ENCODE measurements at regions not wholly inside any gene's neighbourhood (a gene's known extent, or its start where the extent isn't known, plus 50 kb on each side); places are given as distances from the start of the nearest gene placed in this dataset.

- no TSS peak for BruUV-seq (replicated peaks)
- H3K79me2 ChIP-seq (ENCODE audit: control insufficient read depth, insufficient read depth, low read length) = no peaks in the 10 kb centered on the region
- H3K27me3 ChIP-seq (ENCODE audit: control insufficient read depth in 2 of 2, insufficient read depth in 2 of 2, low read length in 2 of 2) = no peaks in the 10 kb centered on the region
- ChIA-PET CTCF (no interaction called here), POLR2A (no interaction called here)
- FAIRE-seq (no peak), DNase-seq (ENCODE audit: low read depth, low spot score) (no peak)
- no peak overlapping the region for H3K4me2 ChIP-seq (ENCODE audit: insufficient read depth, low read length)
- intact Hi-C loops (cut with micrococcal nuclease) (no loop called here), dilution Hi-C loops (cut with MboI; ENCODE audit: extremely low pct_ligation_motif_present, low sequenced_read_pairs) (no loop called here)
- no peak overlapping the region for H3K9ac ChIP-seq (replicated peaks; ENCODE audit: extremely low read depth, insufficient read depth, low read length)
- H3K36me3 ChIP-seq (ENCODE audit: control insufficient read depth in 2 of 2, extremely low read depth in 1 of 2, insufficient read depth in 2 of 2, low read length in 2 of 2) = no peaks in the 10 kb centered on the region
- TF ChIP-seq MAX (IDR thresholded peaks at IDR 0.05; ENCODE audit: insufficient read depth, insufficient read length) = no peak
- no peak for TF ChIP-seq EZH2 (IDR thresholded peaks at IDR 0.05; ENCODE audit: borderline replicate concordance, low read depth, low read length, severe bottlenecking)
- H3K9me1 ChIP-seq (replicated peaks; ENCODE audit: control insufficient read depth, extremely low read depth, insufficient read depth, low read length) = no peaks in the 10 kb centered on the region
- no peak overlapping the region for H3K4me3 ChIP-seq (replicated peaks in 1 of 3; ENCODE audit: insufficient read depth in 1 of 3, low read depth in 1 of 3, low read length in 3 of 3)
- no peaks in the 10 kb centered on the region for H4K20me1 ChIP-seq (replicated peaks; ENCODE audit: control insufficient read depth, extremely low read depth, insufficient read depth, low read length)
- H3K9me3 ChIP-seq (replicated peaks; ENCODE audit: control insufficient read depth, insufficient read depth, low read length) = peaks cover 4% of the 10 kb centered on the region
- no peak overlapping the region for H3K27ac ChIP-seq (ENCODE audit: insufficient read depth, low read depth, low read length)
- H3K4me1 ChIP-seq (ENCODE audit: control insufficient read depth, extremely low read depth, insufficient read depth, low read length) = no peaks in the 10 kb centered on the region
- H2AFZ ChIP-seq (ENCODE audit: low read depth, low read length) = no peak overlapping the region
Observed at GRCh38 chr15:25597571-25597970, 158.7 kb upstream of the UBE3A start.

GRCh38 chr15:25596644-25597562 is 158.1 kb upstream of the UBE3A start:
- H3K9me3 ChIP-seq (replicated peaks; ENCODE audit: control insufficient read depth, insufficient read depth, low read length) = peaks cover 4% of the 10 kb centered on the region
- H3K4me3 ChIP-seq (replicated peaks in 1 of 3; ENCODE audit: insufficient read depth in 1 of 3, low read depth in 1 of 3, low read length in 3 of 3) = no peak overlapping the region
- TF ChIP-seq POLR2A (IDR thresholded peaks at IDR 0.05; ENCODE audit: low read depth, low read length) (no peak), MYC (IDR thresholded peaks at IDR 0.05; ENCODE audit: low read depth, low read length) (no peak), MAX (IDR thresholded peaks at IDR 0.05; ENCODE audit: insufficient read depth, insufficient read length) (no peak), FOS (IDR thresholded peaks at IDR 0.05; ENCODE audit: borderline replicate concordance, insufficient read depth, low read length) (no peak), GATA2 (IDR thresholded peaks at IDR 0.05; ENCODE audit: insufficient read depth, insufficient read length, low read depth, low read length) (no peak), CTCF (IDR thresholded peaks at IDR 0.05; ENCODE audit: extremely low read depth in 1 of 2, insufficient read depth in 1 of 2, low read depth in 1 of 2, low read length in 2 of 2) (no peak), EZH2 (IDR thresholded peaks at IDR 0.05; ENCODE audit: borderline replicate concordance, low read depth, low read length, severe bottlenecking) (no peak), JUN (IDR thresholded peaks at IDR 0.05; ENCODE audit: borderline replicate concordance, insufficient read depth, insufficient read length, low read depth) (no peak), POLR2AphosphoS5 (IDR thresholded peaks at IDR 0.05; ENCODE audit: insufficient read depth, low read depth, low read length) (no peak)
- no peaks in the 10 kb centered on the region for H4K20me1 ChIP-seq (replicated peaks; ENCODE audit: control insufficient read depth, extremely low read depth, insufficient read depth, low read length)
- CTCF ChIA-PET = interaction anchor here (0.7 kb wide), 1 partner anchor 21 kb away, joined by 6 read pairs; no protein-coding TSS in a partner anchor
- BruUV-seq (replicated peaks) = no TSS peak
- H2AFZ ChIP-seq (ENCODE audit: low read depth, low read length) = no peak overlapping the region
- no peaks in the 10 kb centered on the region for H3K79me2 ChIP-seq (ENCODE audit: control insufficient read depth, insufficient read depth, low read length)
- no peak overlapping the region for H3K9ac ChIP-seq (replicated peaks; ENCODE audit: extremely low read depth, insufficient read depth, low read length)
- H3K9me1 ChIP-seq (replicated peaks; ENCODE audit: control insufficient read depth, extremely low read depth, insufficient read depth, low read length) = no peaks in the 10 kb centered on the region
- no peak overlapping the region for H3K4me2 ChIP-seq (ENCODE audit: insufficient read depth, low read length)
- H3K27ac ChIP-seq (ENCODE audit: insufficient read depth, low read depth, low read length) = no peak overlapping the region
- H3K27me3 ChIP-seq (ENCODE audit: control insufficient read depth in 2 of 2, insufficient read depth in 2 of 2, low read length in 2 of 2) = no peaks in the 10 kb centered on the region
- POLR2A ChIA-PET = no interaction called here
- no peak for FAIRE-seq
- no peaks in the 10 kb centered on the region for H3K36me3 ChIP-seq (ENCODE audit: control insufficient read depth in 2 of 2, extremely low read depth in 1 of 2, insufficient read depth in 2 of 2, low read length in 2 of 2)
- H3K4me1 ChIP-seq (ENCODE audit: control insufficient read depth, extremely low read depth, insufficient read depth, low read length) = no peaks in the 10 kb centered on the region
- dilution Hi-C loops (cut with MboI; ENCODE audit: extremely low pct_ligation_motif_present, low sequenced_read_pairs) (no loop called here), intact Hi-C loops (cut with micrococcal nuclease) (no loop called here)
- DNase-seq (ENCODE audit: low read depth, low spot score) = no peak
